ENCODE measurements at regions not wholly inside any gene's neighbourhood (a gene's known extent, or its start where the extent isn't known, plus 50 kb on each side); places are given as distances from the start of the nearest gene placed in this dataset.
A peak's percentile ranks its signal among the peaks of the same experiment; 100 is the strongest.
"Not testable (repeated sequence)": the region's sequence is repeated elsewhere in the genome, so short reads cannot be mapped to it uniquely, and the experiment has no call there.

DNA sequence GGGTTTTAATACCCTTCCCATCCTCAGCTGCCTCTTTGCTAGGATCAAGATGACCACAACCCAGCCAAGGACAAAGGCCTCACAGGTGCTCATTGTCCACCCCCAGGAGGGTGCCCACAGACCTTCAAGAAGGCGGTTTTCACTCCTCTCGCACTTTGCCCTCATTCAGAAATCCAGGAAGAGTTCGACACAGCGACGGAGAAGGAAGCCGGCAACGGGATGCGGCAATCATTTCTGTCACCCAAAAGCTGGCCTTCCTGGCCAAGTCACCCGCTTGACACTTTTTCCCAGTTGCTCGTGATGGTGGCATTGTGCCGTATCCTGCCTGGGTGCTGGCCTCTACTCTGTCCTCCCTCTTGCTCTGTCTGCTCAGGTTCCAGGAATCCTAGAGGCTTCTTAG, 293.0 kb upstream of the ZNF337 start:
- not testable (repeated sequence) for DNase-seq (ENCODE audit: low read depth, low spot score)

DNA sequence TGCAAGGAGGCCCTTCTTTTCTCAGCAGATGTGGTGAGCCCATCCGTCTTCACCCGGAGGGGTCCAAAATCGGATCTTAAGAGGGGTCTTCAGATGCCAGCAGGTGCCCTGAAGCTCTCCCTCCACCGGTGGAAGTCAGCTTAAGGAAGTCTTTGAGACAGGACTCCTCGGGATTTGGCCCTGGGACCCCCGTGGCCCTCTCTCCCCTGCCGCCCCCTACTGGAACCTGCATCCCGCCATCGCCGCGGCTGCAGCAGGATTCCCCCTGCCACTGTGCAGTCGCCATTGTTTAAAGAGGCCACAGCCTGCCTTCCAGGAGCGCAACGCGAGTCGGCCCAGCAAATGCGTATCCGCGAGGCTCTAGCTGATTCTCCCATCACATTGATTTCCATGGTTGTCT, 292.5 kb upstream of the ZNF337 start:
- no peak for DNase-seq (ENCODE audit: low read depth, low spot score)

DNA sequence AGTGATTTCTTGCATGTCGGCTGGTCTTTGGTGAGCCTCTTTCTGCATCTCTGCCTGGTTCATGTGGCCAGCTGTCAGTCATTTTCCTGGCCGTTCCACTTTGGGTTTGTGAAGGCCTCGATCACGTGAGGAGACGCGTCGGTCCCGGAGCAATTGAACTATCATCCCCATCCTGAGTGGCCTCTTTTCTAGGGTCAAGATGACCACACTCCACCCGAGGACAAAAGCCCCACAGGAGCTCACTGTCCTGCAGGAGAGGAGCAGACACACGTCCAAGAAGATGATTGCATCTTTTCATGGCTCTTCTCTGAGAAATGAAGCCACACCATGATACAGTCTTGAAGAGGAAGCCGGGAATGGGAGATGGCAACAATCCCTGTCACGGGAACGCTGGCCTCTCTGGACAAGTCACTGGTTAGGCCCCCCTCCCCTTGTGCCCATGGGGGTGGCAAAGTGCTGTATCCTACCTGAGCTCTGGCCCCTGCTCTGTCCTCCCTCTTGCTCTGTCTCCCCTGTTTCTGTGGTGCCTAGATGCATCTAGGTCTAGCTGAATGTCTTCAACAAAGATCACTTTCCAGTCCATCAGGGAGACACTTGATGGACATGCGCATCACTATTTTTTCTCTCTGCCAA, 291.4 kb upstream of the ZNF337 start:
- DNase-seq (ENCODE audit: low read depth, low spot score) = not testable (repeated sequence)

DNA sequence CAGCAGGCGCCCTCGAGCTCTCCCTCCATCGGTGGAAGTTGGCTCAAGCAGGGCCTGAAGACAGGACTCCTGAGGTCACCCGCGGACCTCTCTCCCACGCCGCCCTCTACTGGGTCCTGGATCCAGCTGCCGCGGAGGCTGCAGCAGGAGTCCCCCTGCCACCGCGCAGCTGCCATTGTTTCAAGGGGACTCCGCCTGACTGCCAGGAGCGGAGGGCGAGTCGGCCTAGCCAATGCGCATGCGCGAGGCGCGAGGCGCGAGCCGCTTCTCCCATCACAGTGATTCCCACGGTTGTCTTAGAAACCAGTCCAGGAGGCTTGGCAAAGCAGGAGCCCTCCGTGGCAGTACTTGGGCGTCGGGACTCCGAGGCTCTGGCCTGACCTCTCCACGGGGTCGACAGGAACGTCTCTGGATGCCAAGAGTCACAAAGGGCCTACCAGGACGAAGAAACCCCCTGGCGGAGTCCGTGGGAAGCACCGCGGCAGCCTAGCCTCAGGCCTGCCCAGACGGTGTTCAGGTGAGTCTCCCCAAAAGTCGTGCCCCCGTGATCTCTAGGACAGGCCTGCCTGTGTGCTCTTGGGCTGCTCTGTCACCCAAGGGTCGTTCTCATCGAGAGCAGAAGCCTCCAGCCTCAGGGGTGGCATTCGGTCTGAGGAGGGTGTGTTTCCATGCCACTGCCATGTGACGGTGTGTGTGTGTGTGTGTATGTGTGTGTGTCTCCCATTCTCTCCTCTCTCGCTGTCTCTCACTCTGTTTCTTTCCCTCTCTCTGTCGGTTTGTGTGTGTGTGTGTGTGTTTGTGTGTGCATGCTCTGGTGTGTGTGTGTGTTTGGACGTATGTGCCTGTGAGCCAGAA, 290.6 kb upstream of the ZNF337 start:
- peak; percentile 12 for DNase-seq (ENCODE audit: low read depth, low spot score)

DNA sequence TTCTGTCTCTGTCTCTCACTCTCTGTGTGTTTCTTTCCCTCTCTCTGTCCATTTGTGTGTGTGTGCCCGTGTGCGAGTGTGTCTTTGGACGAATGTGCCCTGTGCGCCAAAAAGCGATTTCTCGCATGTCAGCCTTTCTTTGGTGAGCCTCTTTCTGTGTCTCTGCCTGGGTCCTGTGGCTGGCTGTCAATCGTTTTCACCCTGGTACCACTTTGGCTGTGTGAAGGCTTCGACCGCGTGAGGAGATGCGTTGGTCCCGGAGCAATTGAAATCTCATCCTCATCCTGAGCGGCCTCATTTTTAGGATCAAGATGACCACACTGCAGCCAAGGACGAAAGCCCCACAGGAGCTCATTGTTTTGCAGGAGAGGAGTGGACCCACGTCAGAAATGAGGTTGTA, 288.9 kb upstream of the ZNF337 start:
- DNase-seq (ENCODE audit: low read depth, low spot score) = no peak

DNA sequence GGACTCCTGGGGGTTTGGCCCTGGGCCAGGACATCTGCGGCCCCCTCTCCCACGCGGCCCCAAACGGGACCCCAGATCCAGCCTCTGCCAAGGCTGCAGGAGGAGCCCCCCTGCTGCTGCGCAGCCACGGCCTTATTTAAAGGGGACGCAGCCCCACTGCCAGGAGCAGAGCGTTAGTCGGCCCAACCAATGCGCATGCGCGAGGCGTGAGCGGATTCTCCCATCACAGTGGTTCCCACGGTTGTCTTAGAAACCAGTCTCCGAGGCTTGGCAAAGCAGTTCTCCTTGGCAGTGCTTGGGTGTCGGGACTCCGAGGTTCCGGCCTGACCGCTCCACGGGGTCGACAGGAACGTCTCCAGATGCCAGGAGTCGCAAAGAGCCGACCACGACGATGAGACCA, 288.3 kb upstream of the ZNF337 start:
- peak; percentile 16 for DNase-seq (ENCODE audit: low read depth, low spot score)

DNA sequence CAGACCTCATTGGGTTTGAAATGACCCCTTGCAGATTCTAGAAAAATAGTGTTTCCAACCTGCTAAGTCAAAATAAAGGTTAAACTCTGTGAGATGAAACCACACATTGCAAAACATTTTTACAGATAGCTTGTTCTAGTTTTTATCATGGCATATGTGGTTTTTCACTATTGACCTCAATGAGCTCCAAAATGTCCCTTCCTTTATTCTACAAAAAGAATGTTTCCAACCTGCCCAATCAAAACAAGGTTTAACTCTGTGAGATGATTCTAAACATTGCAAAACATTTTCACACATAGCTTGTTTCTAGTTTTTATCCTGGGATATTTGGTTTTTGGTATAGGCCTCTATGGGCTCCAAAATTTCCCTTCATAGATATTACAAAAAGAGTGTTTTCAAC, 286.0 kb upstream of the ZNF337 start:
- DNase-seq (ENCODE audit: low read depth, low spot score) = not testable (repeated sequence)

DNA sequence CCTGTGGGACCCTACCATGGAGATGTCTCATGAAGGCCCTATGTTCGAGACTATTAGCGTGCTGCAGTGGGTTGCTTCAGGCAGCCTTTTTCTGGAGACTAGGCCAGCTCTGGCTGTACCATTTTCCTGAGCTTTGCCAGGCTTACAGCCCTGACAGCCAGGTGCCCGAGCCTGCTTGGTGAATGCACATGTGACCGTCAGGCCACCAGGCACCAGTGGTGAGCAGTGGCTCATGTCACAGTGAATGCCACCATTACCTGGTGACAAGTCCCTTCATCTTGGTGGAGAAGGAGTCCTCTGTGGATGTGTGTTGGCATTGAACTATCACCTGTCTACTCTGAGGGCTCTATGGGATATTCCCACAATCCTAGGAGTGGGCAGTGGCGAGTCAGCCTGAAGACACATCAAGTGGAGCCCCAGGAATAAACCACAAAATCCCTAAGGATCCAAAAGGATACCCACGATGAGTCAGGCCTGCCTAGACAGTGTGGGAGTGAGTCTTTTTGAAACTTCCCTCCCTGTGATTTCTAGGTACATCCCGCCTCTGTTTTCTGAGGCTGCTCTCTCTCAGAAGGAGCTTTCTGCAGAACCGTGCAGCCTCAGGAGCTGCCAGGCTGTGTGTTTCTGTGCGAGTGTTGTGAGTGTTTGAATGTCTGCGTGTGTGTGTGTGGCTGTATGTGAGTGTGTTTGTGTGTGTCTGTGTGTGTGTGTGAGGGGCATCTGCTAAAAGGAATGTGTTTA, 282.0 kb upstream of the ZNF337 start:
- not testable (repeated sequence) for DNase-seq (ENCODE audit: low read depth, low spot score)

DNA sequence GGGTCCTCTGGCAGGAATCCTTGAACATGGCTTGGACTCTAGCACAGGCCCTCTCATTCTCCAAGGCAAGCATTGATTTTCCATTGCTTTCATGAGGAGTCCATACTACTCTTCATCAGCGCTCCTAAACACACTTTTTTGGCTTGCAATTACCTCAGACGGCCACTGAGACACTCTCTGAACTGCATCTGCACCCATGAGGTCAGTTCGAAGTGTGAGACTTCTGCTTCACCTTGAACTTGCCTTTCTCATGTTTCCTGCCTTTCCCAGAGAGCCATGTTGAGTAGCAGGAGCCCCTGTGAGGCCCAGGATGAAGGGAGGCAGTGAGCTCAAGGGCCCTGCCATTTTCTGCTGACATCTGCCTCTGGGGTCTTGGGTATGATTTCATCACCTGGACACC, 279.2 kb upstream of the ZNF337 start:
- not testable (repeated sequence) for DNase-seq (ENCODE audit: low read depth, low spot score)

DNA sequence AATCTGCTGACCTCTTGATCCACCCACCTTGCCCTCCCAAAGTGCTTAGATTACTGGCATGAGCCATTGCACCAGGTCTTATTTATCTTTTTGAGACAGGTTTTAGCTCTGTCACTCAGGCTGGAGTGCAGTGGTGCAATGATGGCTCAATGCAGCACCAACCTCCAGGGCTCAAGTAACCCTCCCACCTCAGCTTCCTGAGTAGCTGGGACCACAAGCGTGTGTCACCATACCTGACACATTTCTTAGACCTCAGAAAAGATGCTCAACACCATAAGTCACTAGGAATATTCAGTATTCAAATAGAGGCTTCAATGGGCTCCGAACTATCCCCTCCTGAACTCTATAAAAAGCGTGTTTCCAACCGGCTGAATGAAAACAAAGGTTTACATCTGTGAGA, 268.6 kb upstream of the ZNF337 start:
- not testable (repeated sequence) for DNase-seq (ENCODE audit: low read depth, low spot score)

DNA sequence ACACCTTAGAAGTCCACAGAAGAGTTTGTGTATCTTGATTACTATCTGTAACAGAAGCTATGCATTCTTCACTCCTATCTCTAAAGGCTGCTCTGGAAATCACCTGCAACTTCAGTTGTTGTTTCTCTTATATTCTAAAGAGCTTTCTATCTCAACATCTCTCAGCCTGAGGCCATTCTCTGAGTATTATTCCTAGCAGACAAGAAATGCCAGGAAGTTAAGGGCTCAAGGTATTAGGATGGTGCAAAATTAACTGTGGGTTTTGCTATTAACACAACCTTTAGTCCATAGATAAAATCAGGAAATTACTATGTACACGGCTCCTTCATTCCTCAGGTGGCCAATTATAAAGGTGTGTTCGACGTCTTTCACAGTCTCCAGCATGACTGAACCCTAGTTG, 257.2 kb upstream of the ZNF337 start:
- DNase-seq (ENCODE audit: low read depth, low spot score) = not testable (repeated sequence)

DNA sequence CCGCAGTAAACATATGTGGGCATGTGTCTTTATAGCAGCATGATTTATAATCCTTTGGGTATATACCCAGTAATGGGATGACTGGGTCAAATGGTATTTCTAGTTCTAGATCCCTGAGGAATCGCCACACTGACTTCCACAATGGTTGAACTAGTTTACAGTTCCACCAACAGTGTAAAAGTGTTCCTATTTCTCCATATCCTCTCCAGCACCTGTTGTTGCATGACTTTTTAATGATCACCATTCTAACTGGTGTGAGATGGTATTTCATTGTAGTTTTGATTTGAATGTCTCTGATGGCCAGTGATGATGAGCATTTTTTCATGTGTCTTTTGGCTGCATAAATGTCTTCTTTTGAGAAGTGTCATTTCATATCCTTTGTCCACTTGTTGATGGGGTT, 238.6 kb upstream of the ZNF337 start:
- DNase-seq (ENCODE audit: low read depth, low spot score) = not testable (repeated sequence)

DNA sequence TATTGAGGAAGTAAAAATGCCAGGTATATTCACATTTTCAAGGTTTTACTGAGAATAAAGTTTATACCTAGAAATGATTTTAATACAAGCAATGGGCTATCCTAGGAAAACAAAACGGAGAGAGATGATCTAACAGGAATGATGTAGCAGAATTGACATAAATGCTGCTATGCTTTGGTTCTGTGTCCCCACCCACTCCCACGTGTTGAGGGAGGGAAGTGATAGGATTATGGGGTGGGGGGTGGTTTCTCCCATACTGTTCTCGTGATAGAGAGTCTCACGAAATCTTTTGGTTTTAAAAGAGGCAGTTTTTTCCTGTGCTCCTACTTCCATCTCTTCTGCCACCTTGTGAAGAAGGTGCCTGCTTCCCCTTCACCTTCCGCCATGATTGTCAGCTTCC, 236.2 kb upstream of the ZNF337 start:
- DNase-seq (ENCODE audit: low read depth, low spot score) = not testable (repeated sequence)

DNA sequence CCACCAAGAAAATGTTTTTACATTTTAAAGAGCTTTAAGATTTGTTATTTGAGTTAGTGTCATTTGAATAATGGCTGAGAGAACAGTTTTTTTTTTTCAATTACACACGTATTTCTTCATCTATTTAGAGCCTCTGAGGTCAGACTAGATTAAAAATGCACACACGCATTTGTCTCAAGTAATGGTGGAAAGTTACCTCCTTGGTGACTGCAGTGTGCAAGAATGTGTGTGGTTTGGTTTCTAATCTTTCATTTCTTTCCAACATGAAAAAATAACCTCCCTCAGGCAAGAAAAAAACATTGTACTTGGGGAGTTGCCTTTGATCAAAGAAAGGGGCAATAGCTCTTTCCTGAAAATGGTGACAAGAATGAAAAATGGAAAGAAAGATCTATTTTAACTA, 235.5 kb upstream of the ZNF337 start:
- DNase-seq (ENCODE audit: low read depth, low spot score) = not testable (repeated sequence)

DNA sequence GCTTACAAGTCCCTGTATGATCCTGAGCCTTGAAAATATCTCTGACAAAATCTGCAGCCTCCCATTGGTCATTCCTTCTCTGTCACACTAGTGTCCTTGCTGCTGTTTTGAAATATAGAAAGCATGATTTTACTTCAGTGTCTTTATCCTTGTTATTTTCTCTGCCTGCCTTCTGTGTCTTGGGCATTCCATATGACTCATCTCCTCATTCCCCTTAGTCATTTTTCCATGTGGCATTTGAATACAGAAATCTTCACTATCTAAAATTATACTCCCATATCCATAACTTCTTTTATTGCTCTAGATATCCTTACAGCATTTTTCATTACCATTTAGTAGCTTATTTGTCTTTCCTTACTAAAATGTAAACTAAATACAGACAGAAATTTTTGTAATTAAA, 205.7 kb upstream of the ZNF337 start:
- DNase-seq (ENCODE audit: low read depth, low spot score) = not testable (repeated sequence)

DNA sequence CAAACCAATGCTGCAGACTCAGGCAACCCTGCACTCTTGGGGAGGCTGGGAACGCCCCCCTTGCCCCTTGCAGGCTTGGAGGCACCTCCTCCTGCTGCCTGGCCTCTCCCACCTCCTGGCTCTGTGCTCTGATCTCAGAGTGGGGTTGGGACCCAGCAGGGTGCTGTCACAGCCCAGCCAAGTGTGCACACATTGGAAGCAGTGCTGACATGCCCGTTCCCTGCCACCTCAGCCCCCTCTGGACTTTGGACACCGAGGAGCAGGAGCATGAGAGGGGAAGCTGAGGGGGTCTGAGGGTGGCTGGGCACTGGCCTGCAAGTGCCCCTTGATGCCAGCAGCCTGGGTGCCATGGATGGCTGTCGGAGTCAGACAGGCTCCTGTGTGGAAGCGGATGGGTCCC, 202.0 kb upstream of the ZNF337 start:
- not testable (repeated sequence) for DNase-seq (ENCODE audit: low read depth, low spot score)

DNA sequence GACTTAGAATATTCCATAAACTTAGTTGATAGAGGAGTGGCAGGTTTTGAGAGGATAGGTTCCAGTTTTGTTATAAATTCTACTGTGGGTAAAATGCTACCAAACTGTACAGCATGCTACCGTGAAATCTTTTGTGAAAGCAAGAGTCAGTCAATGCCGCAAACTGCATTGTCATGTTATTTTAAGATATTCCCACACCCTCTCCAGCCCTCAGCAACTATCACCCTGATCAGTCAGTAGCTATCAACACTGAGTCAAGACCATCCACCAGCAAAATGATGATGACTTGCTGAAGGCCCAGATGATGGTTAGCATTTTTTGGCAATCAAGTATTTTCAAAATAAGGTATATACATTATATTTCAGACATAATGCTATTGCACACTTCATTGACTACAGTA, 182.4 kb upstream of the ZNF337 start:
- DNase-seq (ENCODE audit: low read depth, low spot score) = not testable (repeated sequence)

DNA sequence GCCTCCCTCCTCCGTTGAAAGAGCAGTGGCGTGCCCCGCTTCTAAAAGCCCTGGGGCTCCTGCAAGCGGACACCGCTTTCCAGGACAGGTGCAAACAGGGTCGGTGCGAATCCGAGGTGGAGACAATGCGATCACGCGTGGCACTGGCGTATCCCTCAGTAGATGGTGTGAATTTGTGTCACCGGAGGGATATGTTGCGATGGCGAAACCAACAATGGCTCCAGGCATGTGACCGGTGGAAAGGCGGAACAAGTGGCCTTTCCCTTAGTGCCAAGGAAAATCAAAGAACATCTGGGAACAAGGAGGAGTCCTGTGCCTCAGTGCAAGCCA, 172.0 kb upstream of the ZNF337 start:
- not testable (repeated sequence) for DNase-seq (ENCODE audit: low read depth, low spot score)

DNA sequence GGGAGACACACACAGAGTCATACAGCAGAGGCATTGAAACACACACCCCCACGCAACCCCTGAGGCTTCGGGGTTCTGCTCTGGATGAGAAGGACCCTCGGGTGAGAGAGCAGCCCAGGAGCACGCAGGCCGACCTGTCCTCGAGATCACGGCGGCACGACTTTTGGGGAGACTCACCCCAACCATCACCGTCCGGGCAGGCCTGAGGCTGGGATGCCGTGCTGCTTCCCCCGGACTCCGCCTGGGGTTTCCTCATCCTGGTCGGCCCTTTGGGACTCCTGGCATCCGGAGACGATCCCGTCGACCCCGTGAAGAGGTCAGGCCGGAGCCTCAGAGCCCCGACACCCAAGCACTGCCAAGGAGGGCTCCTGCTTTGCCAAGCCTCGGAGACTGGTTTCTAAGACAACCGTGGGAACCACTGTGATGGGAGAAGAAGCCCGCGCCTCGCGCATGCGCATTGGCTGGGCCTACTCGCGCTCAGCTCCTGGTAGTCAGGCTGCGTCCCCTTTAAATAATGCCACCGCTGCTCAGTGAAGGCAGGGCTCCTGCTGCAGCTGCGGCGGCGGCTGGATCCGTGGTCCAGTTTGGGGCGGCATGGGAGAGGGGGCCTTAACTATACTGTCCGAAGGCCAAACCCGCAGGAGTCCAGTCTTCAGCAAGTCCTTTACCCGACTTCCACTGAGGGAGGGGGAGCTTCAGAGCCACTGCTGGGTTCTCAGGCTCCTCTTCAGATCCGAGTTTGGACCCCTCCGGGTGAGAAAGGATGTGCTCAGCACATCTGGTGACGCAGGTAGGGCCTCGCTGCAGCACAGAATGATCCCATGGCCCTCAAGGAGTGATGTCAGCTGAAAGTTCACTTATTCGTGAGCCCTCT, 171.4 kb upstream of the ZNF337 start:
- DNase-seq (ENCODE audit: low read depth, low spot score) = peak; percentile 33

DNA sequence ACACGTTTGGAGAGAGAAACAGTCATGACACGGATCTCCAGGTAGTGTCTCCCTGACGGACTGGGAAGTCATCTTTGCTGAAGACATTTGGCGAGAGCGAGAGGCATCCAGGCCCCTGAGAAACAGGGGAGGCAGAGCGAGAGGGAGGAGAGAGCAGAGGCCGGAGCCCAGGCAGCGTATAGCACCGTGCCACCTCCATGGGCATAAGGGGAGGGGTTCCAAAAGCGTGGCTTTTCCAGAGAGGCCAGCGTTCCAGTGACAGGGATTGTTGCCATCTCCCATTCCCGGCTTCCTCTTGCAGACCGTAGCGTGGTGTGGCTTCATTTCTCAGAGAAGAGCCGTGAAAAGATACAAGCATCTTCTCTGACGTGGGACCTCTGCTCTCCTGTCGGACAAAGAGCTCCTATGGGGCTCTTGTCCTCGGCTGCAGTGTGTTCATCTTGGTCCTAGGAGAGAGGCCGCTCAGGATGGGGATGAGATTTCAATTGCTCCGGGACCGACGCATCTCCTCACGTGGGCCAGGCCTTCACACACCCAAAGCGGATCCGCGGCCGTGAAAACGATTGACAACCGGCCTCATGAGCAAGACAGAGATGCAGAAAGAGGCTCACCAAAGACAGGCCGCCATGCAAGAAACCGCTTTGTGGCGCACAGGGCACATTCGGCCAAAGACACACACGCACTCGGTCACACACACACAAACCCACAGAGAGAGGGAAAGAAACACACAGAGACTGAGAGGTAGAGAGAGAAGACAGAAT, 170.5 kb upstream of the ZNF337 start:
- not testable (repeated sequence) for DNase-seq (ENCODE audit: low read depth, low spot score)

All from activated CD4-positive, CD25-positive, alpha-beta regulatory T cell treated with anti-CD3 and anti-CD28 coated beads, Interleukin-2, amount 50 U/mL, for 16 hours (primary cell).